Right cardiac atrium (tissue), 5 donors: ENCODE measurements at regions not wholly inside any gene's neighbourhood (a gene's known extent, or its start where the extent isn't known, plus 50 kb on each side); places are given as distances from the start of the nearest gene placed in this dataset.

ENCODE experiments used
- ATAC-seq, 2 donors: fragments of 200-7000 bp; cut with Tn5 transposase; one replicate each; pipeline versions ENCODE4 v1.8.0 to v1.9.1; 2020; ENCODE audit warnings: moderate library complexity in 2 of 2, mild to moderate bottlenecking in 1 of 2
- DNase-seq, 3 donors: peaks; one replicate each; pipeline ENCODE4 v3.0.0-alpha.2; 2020
- H3K27ac ChIP-seq: one replicate; pipeline ENCODE4 v1.5.1; 2013; ENCODE audit warnings: mild to moderate bottlenecking, low read length, control low read depth, moderate library complexity
- H3K27me3 ChIP-seq: one replicate; pipeline ENCODE4 v1.6.1; 2013; ENCODE audit not compliant: control insufficient read depth, insufficient read depth
- H3K4me1 ChIP-seq: one replicate; pipeline ENCODE4 v1.6.1; 2013; ENCODE audit warnings: low read length; ENCODE audit not compliant: control insufficient read depth, insufficient read depth
- H3K4me3 ChIP-seq: one replicate; pipeline ENCODE4 v1.5.1; 2013; ENCODE audit warnings: low read length, control low read depth
- H3K9me3 ChIP-seq: one replicate; pipeline ENCODE4 v1.6.1; 2013; ENCODE audit warnings: low read length; ENCODE audit not compliant: control insufficient read depth
- WGBS: extraction: QIAGEN DNeasy Blood & Tissue Kit; methylation state at CpG from one replicate; pipeline ENCODE4 v1.1.7; 2013; 5-methylcytosine and 5-hydroxymethylcytosine counted together
- intact Hi-C, 4 donors: fragments of 100-400 bp; cut with DNase I; formaldehyde crosslinking; loops; one replicate each; pipeline versions ENCODE4 v1.11.0 to v1.14.0; 2022 to 2023
- donor health status: healthy with polysubstance abuse.
- donor health status: DM: no; HTN: yes; CAD: no.
- donor health status: DM: no; HTN: no; CAD: no.
- donor health status: DM: no; HTN: yes; CAD: no; lungs with severe emphysema.
- donor health status: DM: yes; HTN: yes; CAD: no.

GRCh38 chr12:77535734-77536133 lies 295.0 kb upstream of the NAV3 start:
- no peak overlapping the region for H3K27ac ChIP-seq
- WGBS, result 84% methylated on average over 2 of the region's 2 CpGs

GRCh38 chr12:77531912-77532311 lies 298.8 kb upstream of the NAV3 start:
- no peak for DNase-seq
- H3K4me1 ChIP-seq, result no peaks in the 10 kb centered on the region
- intact Hi-C loops, result no loop called here
- H3K27me3 ChIP-seq, result no peaks in the 10 kb centered on the region
- no peak overlapping the region for H3K4me3 ChIP-seq
- ATAC-seq, result no peak
- no peak overlapping the region for H3K27ac ChIP-seq
- no peaks in the 10 kb centered on the region for H3K9me3 ChIP-seq

More at GRCh38 chr12:77535734-77536133, 295.0 kb upstream of the NAV3 start:
- ATAC-seq (no peak), DNase-seq (no peak)
- intact Hi-C loops, result no loop called here
- Histone ChIP-seq H3K4me1 (no peaks in the 10 kb centered on the region), H3K27me3 (no peaks in the 10 kb centered on the region), H3K9me3 (no peaks in the 10 kb centered on the region), H3K4me3 (no peak overlapping the region)

GRCh38 chr12:77522247-77522646 lies 308.4 kb upstream of the NAV3 start:
- ATAC-seq (no peak), DNase-seq (no peak)
- Histone ChIP-seq H3K4me1 (no peaks in the 10 kb centered on the region), H3K9me3 (no peaks in the 10 kb centered on the region), H3K27ac (no peak overlapping the region), H3K4me3 (no peak overlapping the region), H3K27me3 (no peaks in the 10 kb centered on the region)
- intact Hi-C loops, result no loop called here
- 85% methylated on average over 1 of the region's 1 CpG for WGBS

- ATAC-seq (no peak), DNase-seq (no peak)
- intact Hi-C loops, result no loop called here
- H3K27ac ChIP-seq, result no peak overlapping the region
- WGBS, result 76% methylated on average over 1 of the region's 1 CpG
- H3K27me3 ChIP-seq, result no peaks in the 10 kb centered on the region
- no peak overlapping the region for H3K4me3 ChIP-seq
- no peaks in the 10 kb centered on the region for H3K9me3 ChIP-seq
- H3K4me1 ChIP-seq, result no peaks in the 10 kb centered on the region
These were observed 309.1 kb upstream of the NAV3 start for GRCh38 chr12:77521508-77522115.

- Histone ChIP-seq H3K27ac (no peak overlapping the region), H3K9me3 (no peaks in the 10 kb centered on the region), H3K4me3 (no peak overlapping the region), H3K27me3 (no peaks in the 10 kb centered on the region), H3K4me1 (no peaks in the 10 kb centered on the region)
- 57% methylated on average over 3 of the region's 3 CpGs for WGBS
- DNase-seq, result no peak
- intact Hi-C loops, result no loop called here
- no peak for ATAC-seq
These were observed 316.2 kb upstream of the NAV3 start for GRCh38 chr12:77514511-77514910.

GRCh38 chr12:77510985-77511384 lies 319.7 kb upstream of the NAV3 start:
- no peak for ATAC-seq
- intact Hi-C loops, result no loop called here
- no peaks in the 10 kb centered on the region for H3K4me1 ChIP-seq
- 79% methylated on average over 1 of the region's 1 CpG for WGBS
- no peaks in the 10 kb centered on the region for H3K27me3 ChIP-seq
- H3K27ac ChIP-seq, result no peak overlapping the region
- H3K9me3 ChIP-seq, result no peaks in the 10 kb centered on the region
- H3K4me3 ChIP-seq, result no peak overlapping the region
- DNase-seq, result no peak

GRCh38 chr12:77504466-77504865 lies 326.2 kb upstream of the NAV3 start:
- Histone ChIP-seq H3K4me3 (no peak overlapping the region), H3K27ac (no peak overlapping the region), H3K9me3 (no peaks in the 10 kb centered on the region), H3K4me1 (no peaks in the 10 kb centered on the region), H3K27me3 (no peaks in the 10 kb centered on the region)
- intact Hi-C loops, result no loop called here
- 59% methylated on average over 4 of the region's 4 CpGs for WGBS
- DNase-seq (no peak), ATAC-seq (no peak)

GRCh38 chr12:77500089-77500488 lies 330.6 kb upstream of the NAV3 start:
- Histone ChIP-seq H3K9me3 (no peaks in the 10 kb centered on the region), H3K27me3 (no peaks in the 10 kb centered on the region), H3K4me1 (no peaks in the 10 kb centered on the region), H3K27ac (no peak overlapping the region), H3K4me3 (no peak overlapping the region)
- ATAC-seq (no peak), DNase-seq (no peak)
- intact Hi-C loops, result no loop called here

- H3K27me3 ChIP-seq, result no peaks in the 10 kb centered on the region
- 83% methylated on average over 1 of the region's 1 CpG for WGBS
- no peaks in the 10 kb centered on the region for H3K9me3 ChIP-seq
- H3K4me3 ChIP-seq, result no peak overlapping the region
- DNase-seq, result no peak
- no peak overlapping the region for H3K27ac ChIP-seq
- H3K4me1 ChIP-seq, result no peaks in the 10 kb centered on the region
- intact Hi-C loops, result no loop called here
- no peak for ATAC-seq
These were observed 333.0 kb upstream of the NAV3 start for GRCh38 chr12:77497647-77498046.

GRCh38 chr12:77496714-77497113 lies 334.0 kb upstream of the NAV3 start:
- DNase-seq (no peak), ATAC-seq (no peak)
- intact Hi-C loops, result no loop called here
- no peaks in the 10 kb centered on the region for H3K4me1 ChIP-seq
- no peak overlapping the region for H3K4me3 ChIP-seq
- no peak overlapping the region for H3K27ac ChIP-seq
- H3K9me3 ChIP-seq, result no peaks in the 10 kb centered on the region
- no peaks in the 10 kb centered on the region for H3K27me3 ChIP-seq
- WGBS, result 93% methylated on average over 5 of the region's 5 CpGs

GRCh38 chr12:77494296-77494695 lies 336.4 kb upstream of the NAV3 start:
- WGBS, result 72% methylated on average over 3 of the region's 3 CpGs
- no peak overlapping the region for H3K4me3 ChIP-seq
- intact Hi-C loops, result no loop called here

More at GRCh38 chr12:77494296-77494695, 336.4 kb upstream of the NAV3 start:
- no peaks in the 10 kb centered on the region for H3K4me1 ChIP-seq
- ATAC-seq, result no peak
- no peak overlapping the region for H3K27ac ChIP-seq
- DNase-seq, result no peak
- no peaks in the 10 kb centered on the region for H3K9me3 ChIP-seq
- no peaks in the 10 kb centered on the region for H3K27me3 ChIP-seq
